H1 (cell line): ENCODE measurements at regions not wholly inside any gene's neighbourhood (a gene's known extent, or its start where the extent isn't known, plus 50 kb on each side); places are given as distances from the start of the nearest gene placed in this dataset.

Experiments
- BRCA1 ChIP-seq: IDR thresholded peaks from 2 replicates; pipeline ENCODE4 v1.6.1; 2012; ENCODE audit warnings: low read depth, low read length, improper control_type of control experiment
- CBX8 ChIP-seq: fragments of 300-800, 300-1000 bp; sonication (generic); IDR thresholded peaks from 2 replicates; pipeline ENCODE4 v1.7.1; 2016; ENCODE audit warnings: low read depth, low read length, borderline replicate concordance
- CTCF ChIP-seq, 3 experiments: IDR thresholded peaks; 1 replicate in 2 of 3; 2 replicates in 1 of 3; pipeline versions ENCODE4 v1.5.1 to v1.6.1; 2011; ENCODE audit warnings: low read length in 3 of 3, mild to moderate bottlenecking in 3 of 3, inconsistent platforms in 2 of 3, low read depth in 1 of 3, moderate library complexity in 1 of 3; ENCODE audit not compliant: insufficient read depth in 1 of 3; ENCODE audit errors: control extremely low read depth in 1 of 3
- E2F6 ChIP-seq: IDR thresholded peaks from 2 replicates; pipeline ENCODE4 v1.6.1; 2012; ENCODE audit warnings: inconsistent platforms
- EZH2 ChIP-seq: fragments of 200-600 bp; sonication (generic); IDR thresholded peaks from 2 replicates; pipeline ENCODE4 v1.7.1; 2012; ENCODE audit warnings: low read depth, mild to moderate bottlenecking, moderate library complexity, low read length, inconsistent platforms; ENCODE audit not compliant: severe bottlenecking
- POLR2A ChIP-seq, 2 experiments: IDR thresholded peaks; 1 replicate in 1 of 2; 2 replicates in 1 of 2; pipeline ENCODE4 v1.6.1; 2011; ENCODE audit warnings: low read depth in 2 of 2, low read length in 2 of 2, mild to moderate bottlenecking in 2 of 2; ENCODE audit errors: control extremely low read depth in 1 of 2
- POLR2AphosphoS5 ChIP-seq: IDR thresholded peaks from 2 replicates; pipeline ENCODE4 v1.6.1; 2011; ENCODE audit warnings: low read depth, low read length
- RXRA ChIP-seq: IDR thresholded peaks from 2 replicates; pipeline ENCODE4 v1.6.1; 2011; ENCODE audit warnings: low read depth, mild to moderate bottlenecking, low read length, moderate library complexity; ENCODE audit not compliant: insufficient read depth
- SRF ChIP-seq: IDR thresholded peaks from 2 replicates; pipeline ENCODE4 v1.6.1; 2011; ENCODE audit warnings: mild to moderate bottlenecking, low read depth, low read length, moderate library complexity
- TCF12 ChIP-seq: IDR thresholded peaks from 2 replicates; pipeline ENCODE4 v1.6.1; 2011; ENCODE audit warnings: low read depth, mild to moderate bottlenecking, low read length
- TF ChIP-seq, protein P1 (sequence below): IDR thresholded peaks from 2 replicates; pipeline ENCODE4 v1.6.1; 2011; ENCODE audit warnings: low read depth, mild to moderate bottlenecking, low read length; ENCODE audit not compliant: insufficient read depth

GRCh38 chr13:73691891-73692290 is 442.3 kb downstream of the KLF12 start:
- TF ChIP-seq, protein P1, sequence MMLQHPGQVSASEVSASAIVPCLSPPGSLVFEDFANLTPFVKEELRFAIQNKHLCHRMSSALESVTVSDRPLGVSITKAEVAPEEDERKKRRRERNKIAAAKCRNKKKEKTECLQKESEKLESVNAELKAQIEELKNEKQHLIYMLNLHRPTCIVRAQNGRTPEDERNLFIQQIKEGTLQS, result no peak
- TF ChIP-seq CBX8 (no peak), EZH2 (no peak), E2F6 (no peak), BRCA1 (no peak), CTCF (IDR thresholded peaks at IDR 0.05; ENCODE audit: control extremely low read depth in 1 of 3, insufficient read depth in 1 of 3, low read depth in 1 of 3, low read length in 3 of 3) (no peak), SRF (no peak), POLR2A (IDR thresholded peaks at IDR 0.05; ENCODE audit: control extremely low read depth in 1 of 2, low read depth in 2 of 2, low read length in 2 of 2) (no peak), RXRA (no peak), TCF12 (no peak), POLR2AphosphoS5 (no peak)
